CD4-positive, alpha-beta T cell treated with Interleukin-4 for 4 hours (primary cell): ENCODE measurements at regions not wholly inside any gene's neighbourhood (a gene's known extent, or its start where the extent isn't known, plus 50 kb on each side); places are given as distances from the start of the nearest gene placed in this dataset.
A peak's percentile ranks its signal among the peaks of the same experiment; 100 is the strongest.

Source experiments
- DNase-seq: peaks from one replicate; pipeline ENCODE4 v3.0.0-alpha.2; 2020

GRCh38 chr4:120158841-120159463, 92.3 kb upstream of the MAD2L1 start:
- DNase-seq, result no peak

DNA sequence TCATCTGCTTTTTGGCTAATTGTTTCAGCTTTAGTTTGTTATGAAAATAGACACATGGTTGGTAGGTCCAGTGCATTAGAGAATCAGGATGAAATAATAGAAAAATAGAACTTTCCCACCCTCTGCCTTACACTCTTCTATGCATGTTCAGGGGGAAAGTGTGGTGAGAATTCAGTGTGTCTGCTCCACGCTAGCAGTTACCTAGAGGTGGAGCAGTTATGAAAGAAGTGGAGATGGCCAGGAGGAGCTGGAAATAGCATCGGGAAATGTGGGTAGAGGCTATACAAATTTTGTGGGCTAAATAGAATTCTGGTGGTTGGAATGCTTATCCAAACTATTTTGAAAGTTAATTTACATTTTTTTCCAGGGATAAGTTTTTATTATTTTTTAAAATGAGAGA, 91.4 kb upstream of the MAD2L1 start:
- no peak for DNase-seq

DNA sequence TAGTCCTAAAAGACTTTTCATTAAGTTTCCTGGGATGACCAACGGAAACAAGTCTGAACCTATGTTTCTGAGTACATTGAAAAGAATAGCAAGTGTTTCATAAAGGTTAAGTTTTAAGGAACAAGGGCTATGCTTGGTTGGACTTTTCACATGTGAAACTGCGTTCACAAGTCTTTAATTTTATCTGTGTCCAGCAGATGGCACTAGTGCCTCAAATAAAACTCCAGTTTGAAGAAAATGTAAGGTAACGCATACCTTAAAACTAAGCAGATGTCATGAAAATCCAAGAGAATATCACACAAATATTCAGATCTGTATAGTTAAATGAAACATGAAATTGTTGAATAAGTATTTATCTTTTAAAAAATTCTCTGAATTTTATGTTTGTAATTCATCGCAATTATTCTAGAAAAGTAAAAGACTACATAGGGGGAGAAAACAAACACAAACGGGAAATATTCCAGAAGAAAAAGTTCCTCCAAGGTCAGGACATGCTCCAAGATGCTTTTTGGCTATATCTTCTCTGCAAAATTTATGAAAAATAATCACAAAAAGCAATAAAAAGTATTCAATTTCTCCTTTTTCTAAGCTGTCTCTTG, 89.6 kb upstream of the MAD2L1 start:
- peak; percentile 69 for DNase-seq

DNA sequence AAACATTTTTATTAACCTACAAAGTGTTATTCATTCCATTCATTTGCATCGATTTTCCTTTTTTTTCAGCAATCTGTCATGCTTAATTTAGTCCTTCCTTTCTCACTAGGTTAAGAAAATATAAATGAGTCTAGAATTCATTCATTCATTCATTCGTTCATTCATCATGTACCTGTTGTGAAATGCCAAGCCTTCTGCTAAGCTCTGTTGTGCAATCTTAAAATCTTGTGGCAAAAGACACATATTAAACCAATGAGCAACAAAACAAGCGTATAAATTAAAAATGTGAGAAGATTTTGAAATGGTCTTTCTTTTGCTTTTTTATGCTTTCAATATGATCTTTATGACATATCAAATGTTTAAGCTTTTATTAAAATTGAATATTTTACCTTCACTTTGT, 88.6 kb upstream of the MAD2L1 start:
- no peak for DNase-seq

DNA sequence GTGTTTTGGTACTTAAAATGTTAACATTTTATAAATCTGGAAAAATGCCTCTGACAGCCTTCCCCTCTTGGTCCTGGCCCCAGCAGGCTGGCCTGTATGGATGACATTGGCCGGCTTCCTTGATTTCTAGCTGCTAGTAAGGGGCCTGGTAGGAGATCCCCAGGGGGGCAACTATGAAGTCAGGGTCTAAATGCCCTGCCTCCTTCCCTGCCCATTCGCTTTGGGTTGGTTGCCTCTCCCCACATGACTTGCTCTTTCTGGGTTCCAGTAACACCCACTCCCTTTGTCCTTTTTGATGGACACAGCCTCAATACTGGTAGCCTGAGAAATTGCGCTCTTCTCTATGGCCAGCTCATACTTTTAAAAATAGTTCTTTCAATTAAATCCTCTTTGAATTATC, 78.0 kb upstream of the MAD2L1 start:
- no peak for DNase-seq

DNA sequence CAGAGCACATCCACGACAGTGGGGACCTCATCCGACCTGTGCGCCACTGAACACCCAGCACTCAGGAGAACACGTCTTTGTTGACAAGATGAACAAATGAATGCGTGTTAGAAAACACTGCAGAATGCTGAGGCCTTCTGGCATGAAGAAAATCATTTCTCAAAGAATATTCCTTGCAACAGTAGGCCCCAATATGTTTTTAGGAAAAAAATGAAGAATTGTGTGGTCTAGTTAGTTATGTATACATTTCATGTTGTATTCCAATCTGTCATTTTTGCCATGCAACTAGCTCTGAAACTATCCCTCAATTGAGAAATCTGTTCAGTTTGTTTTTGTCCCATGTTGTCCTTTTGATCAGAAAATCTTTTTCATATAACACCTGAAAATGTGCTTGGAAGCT, 77.4 kb upstream of the MAD2L1 start:
- no peak for DNase-seq

- DNase-seq, result no peak
These were observed 72.7 kb upstream of the MAD2L1 start for GRCh38 chr4:120139392-120139791.

GRCh38 chr4:120132935-120133334, 66.3 kb upstream of the MAD2L1 start:
- no peak for DNase-seq

- no peak for DNase-seq
These were observed 64.1 kb upstream of the MAD2L1 start for GRCh38 chr4:120130786-120131185.
